ENCODE measurements at regions not wholly inside any gene's neighbourhood (a gene's known extent, or its start where the extent isn't known, plus 50 kb on each side); places are given as distances from the start of the nearest gene placed in this dataset.

DNA sequence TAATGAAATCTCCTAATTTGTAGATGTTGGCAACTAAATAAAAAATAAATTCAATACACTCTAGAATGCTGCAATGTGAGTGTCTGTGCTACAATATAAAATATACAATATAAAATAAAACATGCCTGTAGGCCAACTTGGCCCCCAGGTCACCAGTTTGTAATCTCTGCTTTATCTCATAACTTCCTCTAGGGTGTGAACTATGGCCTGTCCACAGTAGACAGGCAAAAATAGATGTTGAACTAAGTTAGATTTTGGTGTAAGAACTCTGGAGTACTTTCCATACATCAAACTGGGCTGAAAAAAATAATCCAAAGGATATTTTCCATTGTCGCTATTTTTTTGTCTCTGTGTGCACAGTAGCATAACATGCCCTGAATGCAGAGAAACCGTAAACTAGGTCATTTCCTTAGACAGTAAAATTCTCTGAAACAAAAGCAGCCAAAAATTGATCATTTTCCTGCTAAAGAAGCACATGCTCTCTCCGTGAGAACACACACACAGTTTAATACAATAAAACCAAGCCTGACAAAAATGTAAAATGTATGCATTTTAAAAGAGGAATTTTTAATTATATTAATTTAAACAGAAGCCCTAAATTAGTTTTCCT, 98.5 kb upstream of the ZFP64 start:
- Histone ChIP-seq H3K36me3 (no peaks in the 10 kb centered on the region), H3K27me3 (replicated peaks in 1 of 7) (peaks cover 0 to 6% (median 0%) of the 10 kb centered on the region in 7 donors), H3K9me3 (peaks cover 0 to 10% (median 6%) of the 10 kb centered on the region in 8 donors), H3K4me3 (no peak overlapping the region), H3K27ac (no peak overlapping the region), H3K4me1 (no peaks in the 10 kb centered on the region)
- 77 to 85% (median 82%) methylated on average over 3 of the region's 3 CpGs for WGBS, 5 donors
- intact Hi-C loops (cut with DNase I; ENCODE audit: low total_unique reads) = no loop called here
- no peak for DNase-seq
- TF ChIP-seq, protein P1, sequence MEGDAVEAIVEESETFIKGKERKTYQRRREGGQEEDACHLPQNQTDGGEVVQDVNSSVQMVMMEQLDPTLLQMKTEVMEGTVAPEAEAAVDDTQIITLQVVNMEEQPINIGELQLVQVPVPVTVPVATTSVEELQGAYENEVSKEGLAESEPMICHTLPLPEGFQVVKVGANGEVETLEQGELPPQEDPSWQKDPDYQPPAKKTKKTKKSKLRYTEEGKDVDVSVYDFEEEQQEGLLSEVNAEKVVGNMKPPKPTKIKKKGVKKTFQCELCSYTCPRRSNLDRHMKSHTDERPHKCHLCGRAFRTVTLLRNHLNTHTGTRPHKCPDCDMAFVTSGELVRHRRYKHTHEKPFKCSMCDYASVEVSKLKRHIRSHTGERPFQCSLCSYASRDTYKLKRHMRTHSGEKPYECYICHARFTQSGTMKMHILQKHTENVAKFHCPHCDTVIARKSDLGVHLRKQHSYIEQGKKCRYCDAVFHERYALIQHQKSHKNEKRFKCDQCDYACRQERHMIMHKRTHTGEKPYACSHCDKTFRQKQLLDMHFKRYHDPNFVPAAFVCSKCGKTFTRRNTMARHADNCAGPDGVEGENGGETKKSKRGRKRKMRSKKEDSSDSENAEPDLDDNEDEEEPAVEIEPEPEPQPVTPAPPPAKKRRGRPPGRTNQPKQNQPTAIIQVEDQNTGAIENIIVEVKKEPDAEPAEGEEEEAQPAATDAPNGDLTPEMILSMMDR (IDR thresholded peaks at IDR 0.05 in 8 of 11, conservative IDR thresholded peaks at IDR 0.05 in 3 of 11) = no peak
- TF ChIP-seq POLR2AphosphoS5 (IDR thresholded peaks at IDR 0.05) (no peak), POLR2A (IDR thresholded peaks at IDR 0.05) (no peak)

- WGBS, 5 donors = 83 to 96% (median 91%) methylated on average over 2 of the region's 2 CpGs
- no peak overlapping the region for H3K27ac ChIP-seq
- TF ChIP-seq POLR2A (IDR thresholded peaks at IDR 0.05) (no peak), POLR2AphosphoS5 (IDR thresholded peaks at IDR 0.05) (no peak)
- TF ChIP-seq, protein P1 (IDR thresholded peaks at IDR 0.05 in 8 of 11, conservative IDR thresholded peaks at IDR 0.05 in 3 of 11) = no peak
- H3K36me3 ChIP-seq = no peaks in the 10 kb centered on the region
- H3K4me3 ChIP-seq = no peak overlapping the region
- DNase-seq = no peak
- H3K9me3 ChIP-seq = no peaks in the 10 kb centered on the region
- no peaks in the 10 kb centered on the region for H3K4me1 ChIP-seq
- intact Hi-C loops (cut with DNase I; ENCODE audit: low total_unique reads) = no loop called here
- H3K27me3 ChIP-seq (replicated peaks in 1 of 7) = peaks cover 0 to 28% (median 0%) of the 10 kb centered on the region in 7 donors
Measured at GRCh38 chr20:52280407-52280806, 88.8 kb upstream of the ZFP64 start.

DNA sequence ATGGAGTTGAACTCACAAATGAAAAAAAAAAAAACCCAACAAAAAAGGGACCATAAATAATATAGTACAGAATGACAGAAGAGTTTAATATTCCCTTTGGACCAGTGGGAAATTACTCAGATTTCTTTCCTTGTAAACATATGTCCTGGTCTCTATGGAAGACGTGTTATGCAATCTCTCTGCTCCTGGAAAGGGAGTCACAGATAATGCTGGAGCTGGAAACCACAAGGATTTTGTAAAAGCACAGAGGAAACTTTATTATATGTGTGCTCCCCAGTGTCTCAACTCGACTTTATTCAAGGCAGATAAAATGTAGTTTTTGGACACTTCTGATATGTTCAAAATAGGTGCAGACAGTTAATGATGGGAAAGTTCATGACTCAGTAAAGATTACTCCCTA, 88.1 kb upstream of the ZFP64 start:
- no peak for DNase-seq
- intact Hi-C loops (cut with DNase I; ENCODE audit: low total_unique reads) = no loop called here
- no peak overlapping the region for H3K27ac ChIP-seq
- TF ChIP-seq POLR2AphosphoS5 (IDR thresholded peaks at IDR 0.05) = no peak
- TF ChIP-seq, protein P1 (IDR thresholded peaks at IDR 0.05 in 8 of 11, conservative IDR thresholded peaks at IDR 0.05 in 3 of 11) = no peak
- peaks cover 0 to 21% (median 0%) of the 10 kb centered on the region in 7 donors for H3K27me3 ChIP-seq (replicated peaks in 1 of 7)
- H3K4me3 ChIP-seq = no peak overlapping the region
- H3K9me3 ChIP-seq = no peaks in the 10 kb centered on the region
- no peaks in the 10 kb centered on the region for H3K36me3 ChIP-seq
- no peaks in the 10 kb centered on the region for H3K4me1 ChIP-seq
- 50 to 84% (median 66%) methylated on average over 2 of the region's 2 CpGs for WGBS, 5 donors

- H3K4me3 ChIP-seq = no peak overlapping the region
- no peaks in the 10 kb centered on the region for H3K4me1 ChIP-seq
- no peaks in the 10 kb centered on the region for H3K9me3 ChIP-seq
- intact Hi-C loops (cut with DNase I; ENCODE audit: low total_unique reads) = no loop called here
- no peaks in the 10 kb centered on the region for H3K36me3 ChIP-seq
- TF ChIP-seq, protein P1 (IDR thresholded peaks at IDR 0.05 in 8 of 11, conservative IDR thresholded peaks at IDR 0.05 in 3 of 11) = no peak
- TF ChIP-seq POLR2A (IDR thresholded peaks at IDR 0.05) = no peak
- TF ChIP-seq POLR2AphosphoS5 (IDR thresholded peaks at IDR 0.05) = no peak
- H3K27ac ChIP-seq = no peak overlapping the region
- DNase-seq = no peak
- WGBS, 5 donors = 81 to 88% (median 83%) methylated on average over 3 of the region's 3 CpGs
- H3K27me3 ChIP-seq (replicated peaks in 1 of 7) = no peaks in the 10 kb centered on the region
Measured at GRCh38 chr20:52275181-52275691, 83.7 kb upstream of the ZFP64 start.

Data from spleen (tissue), 11 donors.